Glutamatergic neuron (in vitro differentiated cells): ENCODE measurements at regions not wholly inside any gene's neighbourhood (a gene's known extent, or its start where the extent isn't known, plus 50 kb on each side); places are given as distances from the start of the nearest gene placed in this dataset.
"Not testable (repeated sequence)": the region's sequence is repeated elsewhere in the genome, so short reads cannot be mapped to it uniquely, and the experiment has no call there.

ENCODE experiments used
- DNase-seq: peaks from one replicate; pipeline ENCODE4 v3.0.0; 2022
- H3K27ac Mint-ChIP-seq: one replicate; pipeline ENCODE4 v1.8.0; 2020; ENCODE audit warnings: mild to moderate bottlenecking, mixed read lengths, inconsistent platforms; ENCODE audit not compliant: unreplicated experiment
- H3K27me3 Mint-ChIP-seq: one replicate; pipeline ENCODE4 v1.8.0; 2020; ENCODE audit warnings: mild to moderate bottlenecking, moderate library complexity, mixed read lengths, inconsistent platforms; ENCODE audit not compliant: unreplicated experiment
- H3K36me3 Mint-ChIP-seq: one replicate; pipeline ENCODE4 v1.8.0; 2020; ENCODE audit warnings: mild to moderate bottlenecking, mixed read lengths, inconsistent platforms; ENCODE audit not compliant: unreplicated experiment
- H3K4me1 Mint-ChIP-seq: one replicate; pipeline ENCODE4 v1.8.0; 2020; ENCODE audit warnings: mild to moderate bottlenecking, low read depth, mixed read lengths, inconsistent platforms; ENCODE audit not compliant: unreplicated experiment
- H3K4me3 Mint-ChIP-seq: one replicate; pipeline ENCODE4 v1.8.0; 2020; ENCODE audit warnings: mild to moderate bottlenecking, mixed read lengths, inconsistent platforms; ENCODE audit not compliant: unreplicated experiment
- H3K9me3 Mint-ChIP-seq: one replicate; pipeline ENCODE4 v1.8.0; 2020; ENCODE audit warnings: mild to moderate bottlenecking, moderate library complexity, mixed read lengths, inconsistent platforms; ENCODE audit not compliant: unreplicated experiment
- CTCF ChIP-seq: fragments of 200-600 bp; sonication (generic); IDR thresholded peaks from one replicate; pipeline ENCODE4 v1.5.0; 2021; ENCODE audit not compliant: partially characterized antibody, unreplicated experiment

- H3K4me1 Mint-ChIP-seq, H3K27ac Mint-ChIP-seq, H3K36me3 Mint-ChIP-seq, H3K9me3 Mint-ChIP-seq, DNase-seq, H3K4me3 Mint-ChIP-seq, H3K27me3 Mint-ChIP-seq: not testable (repeated sequence)
Measured at GRCh38 chr1:761791-762190, 75.3 kb upstream of the OR4F16 start.

GRCh38 chr1:771449-771848 is 85.0 kb upstream of the OR4F16 start:
- H3K4me1 Mint-ChIP-seq, H3K4me3 Mint-ChIP-seq, DNase-seq, H3K9me3 Mint-ChIP-seq, H3K27me3 Mint-ChIP-seq, H3K36me3 Mint-ChIP-seq, H3K27ac Mint-ChIP-seq: not testable (repeated sequence)

- not testable (repeated sequence) for H3K9me3 Mint-ChIP-seq, H3K27ac Mint-ChIP-seq, H3K4me3 Mint-ChIP-seq, H3K4me1 Mint-ChIP-seq, H3K36me3 Mint-ChIP-seq, H3K27me3 Mint-ChIP-seq, DNase-seq
Measured at GRCh38 chr1:777480-778180, 91.2 kb upstream of the OR4F16 start.

- Mint-ChIP-seq H3K27ac (peak overlapping the region; percentile 99), H3K4me3 (peak overlapping the region; percentile 96)
- H3K9me3 Mint-ChIP-seq, H3K27me3 Mint-ChIP-seq, H3K4me1 Mint-ChIP-seq, H3K36me3 Mint-ChIP-seq: not testable (repeated sequence)
- DNase-seq, result peak; percentile 98
- peak; percentile 25 for TF ChIP-seq CTCF
Measured at GRCh38 chr1:778451-779278, 92.2 kb upstream of the OR4F16 start.

- H3K9me3 Mint-ChIP-seq, H3K4me1 Mint-ChIP-seq, DNase-seq, H3K27me3 Mint-ChIP-seq, H3K36me3 Mint-ChIP-seq, H3K27ac Mint-ChIP-seq: not testable (repeated sequence)
- H3K4me3 Mint-ChIP-seq, result peak overlapping the region; percentile 81
Measured at GRCh38 chr1:779621-780020, 93.2 kb upstream of the OR4F16 start.

- no peak for DNase-seq
- H3K4me3 Mint-ChIP-seq, result no peak overlapping the region
- no peaks in the 10 kb centered on the region for H3K36me3 Mint-ChIP-seq
- no peaks in the 10 kb centered on the region for H3K4me1 Mint-ChIP-seq
- H3K27ac Mint-ChIP-seq, result no peak overlapping the region
- H3K9me3 Mint-ChIP-seq, result peaks cover 5% of the 10 kb centered on the region
- TF ChIP-seq CTCF, result no peak
- no peaks in the 10 kb centered on the region for H3K27me3 Mint-ChIP-seq
Measured at GRCh38 chr1:788835-789234, 102.4 kb upstream of the OR4F16 start.

- H3K27ac Mint-ChIP-seq, H3K36me3 Mint-ChIP-seq, H3K27me3 Mint-ChIP-seq, H3K9me3 Mint-ChIP-seq, H3K4me3 Mint-ChIP-seq, H3K4me1 Mint-ChIP-seq, DNase-seq: not testable (repeated sequence)
Measured at GRCh38 chr1:789606-790005, 103.2 kb upstream of the OR4F16 start.

- not testable (repeated sequence) for H3K9me3 Mint-ChIP-seq, H3K4me1 Mint-ChIP-seq, H3K36me3 Mint-ChIP-seq, H3K4me3 Mint-ChIP-seq, H3K27me3 Mint-ChIP-seq, H3K27ac Mint-ChIP-seq, DNase-seq
Measured at GRCh38 chr1:790388-790930, 104.0 kb upstream of the OR4F16 start.

- DNase-seq, H3K9me3 Mint-ChIP-seq, H3K4me1 Mint-ChIP-seq, H3K4me3 Mint-ChIP-seq, H3K27ac Mint-ChIP-seq, H3K27me3 Mint-ChIP-seq, H3K36me3 Mint-ChIP-seq: not testable (repeated sequence)
Measured at GRCh38 chr1:794310-794709, 107.9 kb upstream of the OR4F16 start.

GRCh38 chr1:794918-795584 is 108.6 kb upstream of the OR4F16 start:
- H3K4me3 Mint-ChIP-seq, H3K27me3 Mint-ChIP-seq, H3K9me3 Mint-ChIP-seq, H3K4me1 Mint-ChIP-seq, H3K27ac Mint-ChIP-seq, DNase-seq, H3K36me3 Mint-ChIP-seq: not testable (repeated sequence)
